HTR-8/SVneo (cell line): ENCODE measurements at regions not wholly inside any gene's neighbourhood (a gene's known extent, or its start where the extent isn't known, plus 50 kb on each side); places are given as distances from the start of the nearest gene placed in this dataset.
"Not testable (repeated sequence)": the region's sequence is repeated elsewhere in the genome, so short reads cannot be mapped to it uniquely, and the experiment has no call there.

Experiments used
- DNase-seq: peaks from one replicate; pipeline ENCODE4 v3.0.0; 2011; ENCODE audit warnings: low spot score, mixed read lengths; ENCODE audit not compliant: insufficient read length
- FAIRE-seq: peaks from 2 replicates; lab custom pipeline; 2011; peaks lifted over from hg19 to GRCh38; lab: Jason Lieb, UNC

- FAIRE-seq = no peak
- DNase-seq = no peak
These were observed 96.7 kb downstream of the NFKBIZ start for GRCh38 chr3:101945980-101946379.

GRCh38 chr3:101946906-101947305 lies 97.6 kb downstream of the NFKBIZ start:
- FAIRE-seq (no peak), DNase-seq (no peak)

GRCh38 chr3:101950510-101950909 lies 101.2 kb downstream of the NFKBIZ start:
- DNase-seq (no peak), FAIRE-seq (no peak)

GRCh38 chr3:101950985-101951733 lies 101.8 kb downstream of the NFKBIZ start:
- DNase-seq = no peak
- FAIRE-seq = no peak

- FAIRE-seq = no peak
- no peak for DNase-seq
These were observed 105.0 kb downstream of the NFKBIZ start for GRCh38 chr3:101954361-101954760.

- no peak for DNase-seq
- FAIRE-seq = no peak
These were observed 105.6 kb downstream of the NFKBIZ start for GRCh38 chr3:101954936-101955335.

- DNase-seq (no peak), FAIRE-seq (no peak)
These were observed 112.7 kb downstream of the NFKBIZ start for GRCh38 chr3:101962055-101962454.

- DNase-seq (no peak), FAIRE-seq (no peak)
These were observed 114.6 kb downstream of the NFKBIZ start for GRCh38 chr3:101963902-101964362.

GRCh38 chr3:101964861-101965260 lies 115.5 kb downstream of the NFKBIZ start:
- DNase-seq (no peak), FAIRE-seq (no peak)

GRCh38 chr3:101966226-101966625 lies 116.9 kb downstream of the NFKBIZ start:
- FAIRE-seq (no peak), DNase-seq (no peak)

GRCh38 chr3:101970212-101970611 lies 120.9 kb downstream of the NFKBIZ start:
- FAIRE-seq = no peak

GRCh38 chr3:101970905-101971304 lies 121.6 kb downstream of the NFKBIZ start:
- DNase-seq (no peak), FAIRE-seq (no peak)

More at GRCh38 chr3:101970212-101970611, 120.9 kb downstream of the NFKBIZ start:
- DNase-seq = no peak

- DNase-seq (no peak), FAIRE-seq (no peak)
These were observed 123.3 kb downstream of the NFKBIZ start for GRCh38 chr3:101972430-101973162.

- DNase-seq (no peak), FAIRE-seq (no peak)
These were observed 123.8 kb downstream of the NFKBIZ start for GRCh38 chr3:101973163-101973505.

- not testable (repeated sequence) for DNase-seq, FAIRE-seq
These were observed 126.1 kb downstream of the NFKBIZ start for GRCh38 chr3:101975415-101975814.

GRCh38 chr3:101976473-101976872 lies 127.2 kb downstream of the NFKBIZ start:
- DNase-seq (peak; percentile 19), FAIRE-seq (no peak)

GRCh38 chr3:101978348-101978747 lies 129.0 kb downstream of the NFKBIZ start:
- DNase-seq = no peak
- FAIRE-seq = no peak

- DNase-seq = no peak
- FAIRE-seq = no peak
These were observed 129.7 kb downstream of the NFKBIZ start for GRCh38 chr3:101979033-101979432.

- FAIRE-seq = no peak
- DNase-seq = no peak
These were observed 135.0 kb downstream of the NFKBIZ start for GRCh38 chr3:101984356-101984755.

GRCh38 chr3:101988596-101988995 lies 139.3 kb downstream of the NFKBIZ start:
- FAIRE-seq (no peak), DNase-seq (no peak)

- FAIRE-seq = no peak
- DNase-seq = no peak
These were observed 140.4 kb downstream of the NFKBIZ start for GRCh38 chr3:101989578-101990200.
